Neuronal stem cell (in vitro differentiated cells): ENCODE measurements at regions not wholly inside any gene's neighbourhood (a gene's known extent, or its start where the extent isn't known, plus 50 kb on each side); places are given as distances from the start of the nearest gene placed in this dataset.

ENCODE experiments used
- DNase-seq: peaks from one replicate; pipeline ENCODE4 v3.0.0-alpha.2; 2013; ENCODE audit warnings: low spot score
- H2AFZ ChIP-seq: one replicate; pipeline ENCODE4 v1.6.1; 2013; ENCODE audit warnings: mild to moderate bottlenecking, low read length, inconsistent platforms
- H2AK5ac ChIP-seq: 2 replicates; pipeline ENCODE4 v1.6.1; 2013; ENCODE audit warnings: low read depth, mild to moderate bottlenecking, inconsistent platforms, low read length, moderate library complexity, mixed read lengths
- H2BK120ac ChIP-seq: 2 replicates; pipeline ENCODE4 v1.6.1; 2013; ENCODE audit warnings: low read depth, mild to moderate bottlenecking, inconsistent platforms, low read length, moderate library complexity, mixed read lengths
- H2BK12ac ChIP-seq: one replicate; pipeline ENCODE4 v1.6.1; 2013; ENCODE audit warnings: low read length, inconsistent platforms
- H2BK15ac ChIP-seq: 2 replicates; pipeline ENCODE4 v1.6.1; 2013; ENCODE audit warnings: mild to moderate bottlenecking, low read length, inconsistent platforms, mixed read lengths
- H2BK5ac ChIP-seq: one replicate; pipeline ENCODE4 v1.6.1; 2013; ENCODE audit warnings: inconsistent platforms, mild to moderate bottlenecking, low read length, moderate library complexity
- H3K14ac ChIP-seq: one replicate; pipeline ENCODE4 v1.6.1; 2013; ENCODE audit warnings: low read length, inconsistent platforms
- H3K18ac ChIP-seq: 2 replicates; pipeline ENCODE4 v1.6.1; 2013; ENCODE audit warnings: low read length, inconsistent platforms
- H3K23ac ChIP-seq: 2 replicates; pipeline ENCODE4 v1.6.1; 2013; ENCODE audit warnings: low read depth, mild to moderate bottlenecking, mixed read lengths, low read length, inconsistent platforms; ENCODE audit not compliant: poor library complexity
- H3K27ac ChIP-seq: replicated peaks from 3 replicates; pipeline ENCODE4 v1.5.1; 2013; ENCODE audit warnings: low read length, inconsistent platforms
- H3K27me3 ChIP-seq, 3 experiments: 2 replicates each; pipeline ENCODE4 v1.6.1; 2013; ENCODE audit warnings: low read length in 3 of 3, mild to moderate bottlenecking in 2 of 3, inconsistent platforms in 1 of 3, low read depth in 1 of 3, mixed read lengths in 1 of 3, moderate library complexity in 1 of 3; ENCODE audit not compliant: control insufficient read depth in 3 of 3, insufficient read depth in 3 of 3
- H3K36me3 ChIP-seq, 2 donors: replicated peaks in 1 of 2; 2 replicates each; pipeline ENCODE4 v1.6.1; 2013; ENCODE audit warnings: low read length in 2 of 2; ENCODE audit not compliant: control insufficient read depth in 2 of 2, insufficient read depth in 2 of 2
- H3K4ac ChIP-seq: 2 replicates; pipeline ENCODE4 v1.6.1; 2013; ENCODE audit warnings: inconsistent platforms, mild to moderate bottlenecking, low read length, moderate library complexity
- H3K4me1 ChIP-seq, 2 donors: 1 replicate in 1 of 2; 2 replicates in 1 of 2; pipeline ENCODE4 v1.6.1; 2013; ENCODE audit warnings: low read length in 2 of 2, low read depth in 1 of 2; ENCODE audit not compliant: control insufficient read depth in 2 of 2, insufficient read depth in 1 of 2
- H3K4me2 ChIP-seq: one replicate; pipeline ENCODE4 v1.6.1; 2013; ENCODE audit warnings: mild to moderate bottlenecking, low read length, inconsistent platforms; ENCODE audit not compliant: insufficient read depth, poor library complexity, severe bottlenecking
- H3K4me3 ChIP-seq, 2 donors: 2 replicates each; pipeline ENCODE4 v1.5.1; 2013; ENCODE audit warnings: low read length in 2 of 2, mild to moderate bottlenecking in 2 of 2, inconsistent platforms in 1 of 2, moderate library complexity in 1 of 2
- H3K79me1 ChIP-seq: one replicate; pipeline ENCODE4 v1.6.1; 2013; ENCODE audit warnings: low read depth, mild to moderate bottlenecking, inconsistent platforms, low read length, moderate library complexity
- H3K9ac ChIP-seq: one replicate; pipeline ENCODE4 v1.6.1; 2013; ENCODE audit warnings: mild to moderate bottlenecking, low read depth, low read length, inconsistent platforms; ENCODE audit not compliant: poor library complexity
- H3K9me3 ChIP-seq, 2 donors: replicated peaks in 1 of 2; 2 replicates each; pipeline versions ENCODE3 to v1.6.1; 2013; ENCODE audit warnings: low read length in 2 of 2, mild to moderate bottlenecking in 2 of 2, inconsistent platforms in 1 of 2, low read depth in 1 of 2, mixed read lengths in 1 of 2, moderate library complexity in 1 of 2; ENCODE audit not compliant: control insufficient read depth in 2 of 2, insufficient read depth in 1 of 2
- H4K8ac ChIP-seq: one replicate; pipeline ENCODE4 v1.6.1; 2013; ENCODE audit warnings: low read depth, mild to moderate bottlenecking, inconsistent platforms, low read length, moderate library complexity
- H4K91ac ChIP-seq: one replicate; pipeline ENCODE4 v1.6.1; 2013; ENCODE audit warnings: low read length, low read depth, mild to moderate bottlenecking, inconsistent platforms; ENCODE audit not compliant: poor library complexity
- WGBS, 2 donors: extraction: QIAGEN DNeasy Blood & Tissue Kit; methylation state at CpG; one replicate each; pipeline ENCODE4 v1.1.7; 2013; ENCODE audit warnings: missing lambda C conversion rate in 2 of 2, mixed read lengths in 1 of 2; ENCODE audit not compliant: insufficient read length in 2 of 2, insufficient replicate concordance in 1 of 2; ENCODE audit errors: extremely low coverage in 2 of 2; 5-methylcytosine and 5-hydroxymethylcytosine counted together

GRCh38 chr15:70322051-70322668 lies 224.4 kb upstream of the TLE3 start:
- Histone ChIP-seq H3K9me3 (no peaks in the 10 kb centered on the region), H4K8ac (no peak overlapping the region), H3K27me3 (peaks cover 0 to 25% (median 3%) of the 10 kb centered on the region in 3 experiments), H3K4ac (no peak overlapping the region), H3K14ac (no peak overlapping the region), H3K18ac (no peak overlapping the region), H3K79me1 (no peaks in the 10 kb centered on the region), H3K27ac (no peak overlapping the region), H3K36me3 (no peaks in the 10 kb centered on the region), H4K91ac (no peak overlapping the region), H3K9ac (no peak overlapping the region), H2BK5ac (no peak overlapping the region), H3K4me2 (no peak overlapping the region), H3K4me3 (no peak overlapping the region), H2BK120ac (no peak overlapping the region), H2AFZ (no peak overlapping the region), H2BK15ac (no peak overlapping the region), H2AK5ac (no peak overlapping the region), H3K23ac (no peak overlapping the region), H2BK12ac (no peak overlapping the region), H3K4me1 (peaks cover 0 to 6% of the 10 kb centered on the region in 2 donors)
- WGBS, 2 donors, result no CpG with 5 or more reads among the region's 6 CpGs
- no peak for DNase-seq

GRCh38 chr15:70321172-70321819 lies 223.6 kb upstream of the TLE3 start:
- Histone ChIP-seq H3K23ac (no peak overlapping the region), H2BK120ac (no peak overlapping the region), H2AK5ac (no peak overlapping the region), H3K14ac (no peak overlapping the region), H3K4me2 (no peak overlapping the region), H3K4me3 (no peak overlapping the region), H3K4ac (no peak overlapping the region), H2BK12ac (no peak overlapping the region), H4K8ac (no peak overlapping the region), H3K18ac (no peak overlapping the region), H3K9me3 (no peaks in the 10 kb centered on the region), H4K91ac (no peak overlapping the region), H3K9ac (no peak overlapping the region), H3K27me3 (peaks cover 0 to 25% (median 3%) of the 10 kb centered on the region in 3 experiments), H3K79me1 (no peaks in the 10 kb centered on the region), H3K4me1 (peaks cover 0 to 6% of the 10 kb centered on the region in 2 donors), H2BK15ac (no peak overlapping the region), H2BK5ac (no peak overlapping the region), H3K27ac (no peak overlapping the region), H3K36me3 (no peaks in the 10 kb centered on the region), H2AFZ (no peak overlapping the region)
- DNase-seq, result no peak
- WGBS, 2 donors, result no CpG with 5 or more reads among the region's 4 CpGs

GRCh38 chr15:70320482-70320881 lies 222.8 kb upstream of the TLE3 start:
- H4K8ac ChIP-seq, result no peak overlapping the region
- WGBS, 2 donors, result no CpG with 5 or more reads among the region's 2 CpGs
- H3K79me1 ChIP-seq, result no peaks in the 10 kb centered on the region
- no peaks in the 10 kb centered on the region for H3K9me3 ChIP-seq
- H2AFZ ChIP-seq, result no peak overlapping the region
- no peak overlapping the region for H3K4me3 ChIP-seq
- no peak overlapping the region for H3K14ac ChIP-seq
- H3K36me3 ChIP-seq, result no peaks in the 10 kb centered on the region
- no peak overlapping the region for H3K9ac ChIP-seq
- H3K23ac ChIP-seq, result no peak overlapping the region
- peaks cover 0 to 6% of the 10 kb centered on the region in 2 donors for H3K4me1 ChIP-seq
- H3K4ac ChIP-seq, result no peak overlapping the region
- no peak overlapping the region for H3K18ac ChIP-seq
- H2BK120ac ChIP-seq, result no peak overlapping the region
- H2BK12ac ChIP-seq, result no peak overlapping the region
- no peak overlapping the region for H3K4me2 ChIP-seq
- DNase-seq, result no peak
- H2BK15ac ChIP-seq, result no peak overlapping the region
- peaks cover 0 to 22% (median 3%) of the 10 kb centered on the region in 3 experiments for H3K27me3 ChIP-seq
- no peak overlapping the region for H2AK5ac ChIP-seq
- H2BK5ac ChIP-seq, result no peak overlapping the region
- no peak overlapping the region for H4K91ac ChIP-seq
- no peak overlapping the region for H3K27ac ChIP-seq

GRCh38 chr15:70320077-70320476 lies 222.4 kb upstream of the TLE3 start:
- Histone ChIP-seq H3K9ac (no peak overlapping the region), H2BK12ac (no peak overlapping the region), H3K18ac (no peak overlapping the region), H3K27ac (no peak overlapping the region), H2BK120ac (no peak overlapping the region), H3K27me3 (peaks cover 0 to 22% (median 3%) of the 10 kb centered on the region in 3 experiments), H3K9me3 (no peaks in the 10 kb centered on the region), H3K14ac (no peak overlapping the region), H2BK15ac (no peak overlapping the region), H3K4ac (no peak overlapping the region), H3K79me1 (no peaks in the 10 kb centered on the region), H3K4me2 (no peak overlapping the region), H2BK5ac (no peak overlapping the region), H3K23ac (no peak overlapping the region), H4K8ac (no peak overlapping the region), H3K4me3 (no peak overlapping the region), H2AFZ (no peak overlapping the region), H3K4me1 (peaks cover 0 to 4% of the 10 kb centered on the region in 2 donors), H2AK5ac (no peak overlapping the region), H3K36me3 (no peaks in the 10 kb centered on the region), H4K91ac (no peak overlapping the region)
- DNase-seq, result no peak
- no CpG with 5 or more reads among the region's 3 CpGs for WGBS, 2 donors
